VCaP (cell line): ENCODE measurements at regions not wholly inside any gene's neighbourhood (a gene's known extent, or its start where the extent isn't known, plus 50 kb on each side); places are given as distances from the start of the nearest gene placed in this dataset.

Experiments used
- H3K27ac ChIP-seq: fragments of 450-650 bp; 2 replicates; pipeline ENCODE4 v1.5.1; 2017
- CTCF ChIP-seq: fragments of 450-650 bp; conservative IDR thresholded peaks from 2 replicates; pipeline ENCODE4 v1.5.1; 2017; ENCODE audit warnings: mild to moderate bottlenecking, moderate library complexity

GRCh38 chrX:68908071-68908470 lies 79.2 kb downstream of the EFNB1 start:
- H3K27ac ChIP-seq: no peak overlapping the region

GRCh38 chrX:68902706-68903504 lies 74.1 kb downstream of the EFNB1 start:
- H3K27ac ChIP-seq: no peak overlapping the region
- no peak for TF ChIP-seq CTCF

More at GRCh38 chrX:68908071-68908470, 79.2 kb downstream of the EFNB1 start:
- TF ChIP-seq CTCF: no peak

GRCh38 chrX:68901519-68901918 lies 72.7 kb downstream of the EFNB1 start:
- TF ChIP-seq CTCF: no peak
- no peak overlapping the region for H3K27ac ChIP-seq

GRCh38 chrX:68898598-68898997 lies 69.8 kb downstream of the EFNB1 start:
- no peak for TF ChIP-seq CTCF

GRCh38 chrX:68897118-68897945 lies 68.5 kb downstream of the EFNB1 start:
- no peak for TF ChIP-seq CTCF

More at GRCh38 chrX:68898598-68898997, 69.8 kb downstream of the EFNB1 start:
- H3K27ac ChIP-seq: no peak overlapping the region

GRCh38 chrX:68896581-68896980 lies 67.8 kb downstream of the EFNB1 start:
- H3K27ac ChIP-seq: no peak overlapping the region
- no peak for TF ChIP-seq CTCF

More at GRCh38 chrX:68897118-68897945, 68.5 kb downstream of the EFNB1 start:
- H3K27ac ChIP-seq: no peak overlapping the region

- H3K27ac ChIP-seq: peak overlapping the region; percentile 52
- no peak for TF ChIP-seq CTCF
Observed at GRCh38 chrX:68895778-68896177, 67.0 kb downstream of the EFNB1 start.
